ENCODE measurements at regions not wholly inside any gene's neighbourhood (a gene's known extent, or its start where the extent isn't known, plus 50 kb on each side); places are given as distances from the start of the nearest gene placed in this dataset.

DNA sequence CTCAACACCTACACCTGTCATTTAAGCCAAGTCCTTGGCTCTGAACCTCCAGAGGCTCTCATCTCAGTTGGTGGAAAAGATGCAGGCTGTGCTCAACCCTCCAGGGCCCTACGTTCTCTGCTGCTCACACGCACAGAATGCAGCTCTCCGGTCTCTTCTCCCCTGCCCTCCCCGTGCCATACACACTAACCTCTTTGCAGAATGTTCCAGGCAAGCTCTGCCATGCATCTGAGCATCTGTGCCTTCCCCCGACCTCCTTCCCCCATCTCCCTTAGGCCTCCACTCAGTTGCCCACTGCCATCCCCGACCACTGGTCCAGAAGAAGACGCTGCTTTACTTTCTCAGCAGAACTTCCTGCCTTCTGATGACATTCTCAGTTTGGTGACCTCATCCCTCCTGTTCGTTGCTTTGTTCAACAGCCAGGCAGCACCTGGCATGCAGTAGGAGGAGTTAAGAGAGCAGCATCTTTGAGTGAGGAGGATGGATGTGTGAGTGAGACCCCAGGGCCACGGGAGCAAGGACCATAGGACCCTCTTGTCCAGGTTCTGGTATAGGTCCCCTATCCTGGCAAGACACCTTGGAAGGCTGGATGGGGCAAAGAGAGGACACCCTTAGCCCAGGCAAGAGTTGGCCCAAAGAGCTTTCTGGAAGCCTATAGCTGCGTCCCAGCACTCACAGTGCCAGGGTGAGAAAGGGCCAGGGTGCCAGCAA lies 598.0 kb downstream of the BRD1 start:
- no peak overlapping the region for H3K27ac ChIP-seq (ENCODE audit: low read length)
- H3K4me1 ChIP-seq (ENCODE audit: low read length): no peaks in the 10 kb centered on the region
- H3K9me2 ChIP-seq (replicated peaks; ENCODE audit: insufficient read depth, low read length): no peaks in the 10 kb centered on the region
- H3K79me2 ChIP-seq (ENCODE audit: low read length): no peaks in the 10 kb centered on the region
- H3K4me3 ChIP-seq (ENCODE audit: low read length): no peak overlapping the region
- H3K36me3 ChIP-seq (replicated peaks; ENCODE audit: insufficient read depth, low read length): no peaks in the 10 kb centered on the region
- peaks cover 60% of the 10 kb centered on the region for H3K27me3 ChIP-seq (replicated peaks; ENCODE audit: insufficient read depth, low read length)
- H2AFZ ChIP-seq (ENCODE audit: low read length): no peak overlapping the region
- no peaks in the 10 kb centered on the region for H3K9me3 ChIP-seq (replicated peaks; ENCODE audit: insufficient read depth, low read length)
- TF ChIP-seq EZH2phosphoT487 (IDR thresholded peaks at IDR 0.05; ENCODE audit: low read length): no peak
- TF ChIP-seq, protein P1, sequence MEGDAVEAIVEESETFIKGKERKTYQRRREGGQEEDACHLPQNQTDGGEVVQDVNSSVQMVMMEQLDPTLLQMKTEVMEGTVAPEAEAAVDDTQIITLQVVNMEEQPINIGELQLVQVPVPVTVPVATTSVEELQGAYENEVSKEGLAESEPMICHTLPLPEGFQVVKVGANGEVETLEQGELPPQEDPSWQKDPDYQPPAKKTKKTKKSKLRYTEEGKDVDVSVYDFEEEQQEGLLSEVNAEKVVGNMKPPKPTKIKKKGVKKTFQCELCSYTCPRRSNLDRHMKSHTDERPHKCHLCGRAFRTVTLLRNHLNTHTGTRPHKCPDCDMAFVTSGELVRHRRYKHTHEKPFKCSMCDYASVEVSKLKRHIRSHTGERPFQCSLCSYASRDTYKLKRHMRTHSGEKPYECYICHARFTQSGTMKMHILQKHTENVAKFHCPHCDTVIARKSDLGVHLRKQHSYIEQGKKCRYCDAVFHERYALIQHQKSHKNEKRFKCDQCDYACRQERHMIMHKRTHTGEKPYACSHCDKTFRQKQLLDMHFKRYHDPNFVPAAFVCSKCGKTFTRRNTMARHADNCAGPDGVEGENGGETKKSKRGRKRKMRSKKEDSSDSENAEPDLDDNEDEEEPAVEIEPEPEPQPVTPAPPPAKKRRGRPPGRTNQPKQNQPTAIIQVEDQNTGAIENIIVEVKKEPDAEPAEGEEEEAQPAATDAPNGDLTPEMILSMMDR (IDR thresholded peaks at IDR 0.05; ENCODE audit: low read length): no peak
- TF ChIP-seq EZH2 (optimal IDR thresholded peaks at IDR 0.05; ENCODE audit: low read depth, low read length): no peak
- DNase-seq: no peak
- H3K9ac ChIP-seq (ENCODE audit: low read length): no peak overlapping the region
- H3F3A ChIP-seq (ENCODE audit: insufficient read depth, low read length): no peaks in the 10 kb centered on the region
- H4K20me1 ChIP-seq (ENCODE audit: insufficient read depth, low read length): no peaks in the 10 kb centered on the region
- H3K4me2 ChIP-seq (ENCODE audit: low read depth, low read length): no peak overlapping the region

DNA sequence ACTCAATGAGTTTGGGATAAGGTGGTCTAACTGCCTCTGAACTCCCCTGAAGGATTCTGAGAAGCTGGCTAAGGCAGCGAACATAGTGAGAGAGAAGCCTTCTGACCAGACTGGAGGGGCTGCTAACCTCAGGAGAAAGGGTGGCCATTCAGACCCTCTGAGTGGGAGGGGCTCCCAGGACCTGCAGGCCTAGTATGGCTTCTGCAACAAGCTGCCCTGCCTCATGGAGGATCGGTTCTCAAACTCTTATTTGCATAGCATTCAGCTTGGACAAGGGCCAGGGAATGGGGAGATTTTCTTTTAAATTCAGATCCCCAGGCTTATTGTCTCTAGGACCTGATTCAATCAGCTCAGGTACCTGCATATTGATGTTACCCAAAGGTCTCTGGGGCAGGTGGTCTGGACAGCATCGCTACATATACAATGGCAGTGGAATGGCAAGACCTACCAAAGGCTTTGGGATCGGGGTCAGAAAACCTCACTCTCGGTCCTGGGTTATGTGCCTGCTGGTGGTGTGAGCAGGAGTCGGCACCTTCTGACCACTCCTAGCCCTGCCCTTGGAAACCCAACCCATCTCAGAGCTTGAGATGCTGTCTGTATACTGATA lies 599.1 kb downstream of the BRD1 start:
- H3K9me2 ChIP-seq (replicated peaks; ENCODE audit: insufficient read depth, low read length): no peaks in the 10 kb centered on the region
- H3K4me2 ChIP-seq (ENCODE audit: low read depth, low read length): no peak overlapping the region
- no peaks in the 10 kb centered on the region for H3F3A ChIP-seq (ENCODE audit: insufficient read depth, low read length)
- H3K27ac ChIP-seq (ENCODE audit: low read length): no peak overlapping the region
- no peaks in the 10 kb centered on the region for H3K79me2 ChIP-seq (ENCODE audit: low read length)
- TF ChIP-seq, protein P1 (IDR thresholded peaks at IDR 0.05; ENCODE audit: low read length): no peak
- TF ChIP-seq EZH2 (optimal IDR thresholded peaks at IDR 0.05; ENCODE audit: low read depth, low read length) (no peak), EZH2phosphoT487 (IDR thresholded peaks at IDR 0.05; ENCODE audit: low read length) (no peak)
- H3K9ac ChIP-seq (ENCODE audit: low read length): no peak overlapping the region
- H3K4me3 ChIP-seq (ENCODE audit: low read length): no peak overlapping the region
- no peaks in the 10 kb centered on the region for H3K9me3 ChIP-seq (replicated peaks; ENCODE audit: insufficient read depth, low read length)
- no peaks in the 10 kb centered on the region for H3K36me3 ChIP-seq (replicated peaks; ENCODE audit: insufficient read depth, low read length)
- no peak for DNase-seq
- no peaks in the 10 kb centered on the region for H3K4me1 ChIP-seq (ENCODE audit: low read length)
- no peaks in the 10 kb centered on the region for H4K20me1 ChIP-seq (ENCODE audit: insufficient read depth, low read length)
- H2AFZ ChIP-seq (ENCODE audit: low read length): no peak overlapping the region
- peaks cover 54% of the 10 kb centered on the region for H3K27me3 ChIP-seq (replicated peaks; ENCODE audit: insufficient read depth, low read length)

DNA sequence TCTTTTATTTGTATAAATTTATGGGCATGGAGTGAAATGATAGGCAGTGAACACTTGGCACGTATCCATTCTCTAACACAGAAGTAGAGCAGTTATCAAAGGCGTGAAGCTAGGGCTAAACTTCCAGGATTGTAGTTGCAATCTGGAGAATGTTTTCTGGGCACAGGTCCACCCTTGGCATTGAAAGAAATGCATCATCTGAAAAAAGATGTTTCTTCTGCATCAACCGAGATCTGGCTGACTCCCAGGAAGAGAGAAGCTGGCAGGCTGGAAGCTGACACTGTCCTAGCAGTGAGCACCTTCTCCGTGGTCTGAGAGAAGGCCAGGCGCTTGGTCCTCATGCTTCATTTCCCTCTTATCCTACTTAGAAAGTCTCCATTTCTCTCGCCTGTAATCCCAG lies 600.0 kb downstream of the BRD1 start:
- no peak overlapping the region for H3K27ac ChIP-seq (ENCODE audit: low read length)
- H3K4me1 ChIP-seq (ENCODE audit: low read length): no peaks in the 10 kb centered on the region
- no peak for DNase-seq
- no peak overlapping the region for H3K4me3 ChIP-seq (ENCODE audit: low read length)
- H3K9me2 ChIP-seq (replicated peaks; ENCODE audit: insufficient read depth, low read length): no peaks in the 10 kb centered on the region
- no peaks in the 10 kb centered on the region for H3F3A ChIP-seq (ENCODE audit: insufficient read depth, low read length)
- no peaks in the 10 kb centered on the region for H3K79me2 ChIP-seq (ENCODE audit: low read length)
- H3K9ac ChIP-seq (ENCODE audit: low read length): no peak overlapping the region
- no peaks in the 10 kb centered on the region for H3K9me3 ChIP-seq (replicated peaks; ENCODE audit: insufficient read depth, low read length)
- H3K4me2 ChIP-seq (ENCODE audit: low read depth, low read length): no peak overlapping the region
- peaks cover 54% of the 10 kb centered on the region for H3K27me3 ChIP-seq (replicated peaks; ENCODE audit: insufficient read depth, low read length)
- no peaks in the 10 kb centered on the region for H3K36me3 ChIP-seq (replicated peaks; ENCODE audit: insufficient read depth, low read length)
- H4K20me1 ChIP-seq (ENCODE audit: insufficient read depth, low read length): no peaks in the 10 kb centered on the region
- TF ChIP-seq, protein P1 (IDR thresholded peaks at IDR 0.05; ENCODE audit: low read length): no peak
- TF ChIP-seq EZH2phosphoT487 (IDR thresholded peaks at IDR 0.05; ENCODE audit: low read length): no peak
- no peak for TF ChIP-seq EZH2 (optimal IDR thresholded peaks at IDR 0.05; ENCODE audit: low read depth, low read length)
- no peak overlapping the region for H2AFZ ChIP-seq (ENCODE audit: low read length)

All from MM.1S (cell line).